AG04449 (cell line): ENCODE measurements at regions not wholly inside any gene's neighbourhood (a gene's known extent, or its start where the extent isn't known, plus 50 kb on each side); places are given as distances from the start of the nearest gene placed in this dataset.
"Not testable (repeated sequence)": the region's sequence is repeated elsewhere in the genome, so short reads cannot be mapped to it uniquely, and the experiment has no call there.

Source experiments
- CTCF ChIA-PET: fragments of 350-600 bp; formaldehyde crosslinking; extraction: SDS; loops from one replicate; lab custom pipeline; 2021; ENCODE audit warnings: antibody characterized with exemption; lab: Yijun Ruan, JAX
- POLR2A ChIA-PET: fragments of 400-600, 350-600 bp; formaldehyde crosslinking; extraction: SDS; loops from one replicate; lab custom pipeline; 2020; ENCODE audit warnings: antibody characterized with exemption, inconsistent platforms; lab: Yijun Ruan, JAX
- DNase-seq: peaks from one replicate; pipeline ENCODE4 v3.0.0-alpha.2; 2010; ENCODE audit warnings: low read depth, low spot score
- H3K4me3 ChIP-seq: 2 replicates; pipeline ENCODE4 v1.5.1; 2011; ENCODE audit warnings: low read depth, mild to moderate bottlenecking, control low read depth, low read length
- TF ChIP-seq, protein P1 (sequence below): IDR thresholded peaks from one replicate; pipeline ENCODE4 v1.5.1; 2011; ENCODE audit warnings: mild to moderate bottlenecking, moderate library complexity, low read length, control low read depth, inconsistent platforms; ENCODE audit not compliant: insufficient read depth; ENCODE audit errors: missing control alignments

- no peak overlapping the region for H3K4me3 ChIP-seq
- CTCF ChIA-PET, result interaction anchor here (0.8 kb wide), 1 partner anchor 25 kb away, joined by 3 read pairs; no protein-coding TSS in a partner anchor
- no peak for DNase-seq
- TF ChIP-seq, protein P1, sequence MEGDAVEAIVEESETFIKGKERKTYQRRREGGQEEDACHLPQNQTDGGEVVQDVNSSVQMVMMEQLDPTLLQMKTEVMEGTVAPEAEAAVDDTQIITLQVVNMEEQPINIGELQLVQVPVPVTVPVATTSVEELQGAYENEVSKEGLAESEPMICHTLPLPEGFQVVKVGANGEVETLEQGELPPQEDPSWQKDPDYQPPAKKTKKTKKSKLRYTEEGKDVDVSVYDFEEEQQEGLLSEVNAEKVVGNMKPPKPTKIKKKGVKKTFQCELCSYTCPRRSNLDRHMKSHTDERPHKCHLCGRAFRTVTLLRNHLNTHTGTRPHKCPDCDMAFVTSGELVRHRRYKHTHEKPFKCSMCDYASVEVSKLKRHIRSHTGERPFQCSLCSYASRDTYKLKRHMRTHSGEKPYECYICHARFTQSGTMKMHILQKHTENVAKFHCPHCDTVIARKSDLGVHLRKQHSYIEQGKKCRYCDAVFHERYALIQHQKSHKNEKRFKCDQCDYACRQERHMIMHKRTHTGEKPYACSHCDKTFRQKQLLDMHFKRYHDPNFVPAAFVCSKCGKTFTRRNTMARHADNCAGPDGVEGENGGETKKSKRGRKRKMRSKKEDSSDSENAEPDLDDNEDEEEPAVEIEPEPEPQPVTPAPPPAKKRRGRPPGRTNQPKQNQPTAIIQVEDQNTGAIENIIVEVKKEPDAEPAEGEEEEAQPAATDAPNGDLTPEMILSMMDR, result no peak
- POLR2A ChIA-PET, result no interaction called here
These were observed 180.3 kb upstream of the TACR1 start for GRCh38 chr2:75379476-75380210.

DNA sequence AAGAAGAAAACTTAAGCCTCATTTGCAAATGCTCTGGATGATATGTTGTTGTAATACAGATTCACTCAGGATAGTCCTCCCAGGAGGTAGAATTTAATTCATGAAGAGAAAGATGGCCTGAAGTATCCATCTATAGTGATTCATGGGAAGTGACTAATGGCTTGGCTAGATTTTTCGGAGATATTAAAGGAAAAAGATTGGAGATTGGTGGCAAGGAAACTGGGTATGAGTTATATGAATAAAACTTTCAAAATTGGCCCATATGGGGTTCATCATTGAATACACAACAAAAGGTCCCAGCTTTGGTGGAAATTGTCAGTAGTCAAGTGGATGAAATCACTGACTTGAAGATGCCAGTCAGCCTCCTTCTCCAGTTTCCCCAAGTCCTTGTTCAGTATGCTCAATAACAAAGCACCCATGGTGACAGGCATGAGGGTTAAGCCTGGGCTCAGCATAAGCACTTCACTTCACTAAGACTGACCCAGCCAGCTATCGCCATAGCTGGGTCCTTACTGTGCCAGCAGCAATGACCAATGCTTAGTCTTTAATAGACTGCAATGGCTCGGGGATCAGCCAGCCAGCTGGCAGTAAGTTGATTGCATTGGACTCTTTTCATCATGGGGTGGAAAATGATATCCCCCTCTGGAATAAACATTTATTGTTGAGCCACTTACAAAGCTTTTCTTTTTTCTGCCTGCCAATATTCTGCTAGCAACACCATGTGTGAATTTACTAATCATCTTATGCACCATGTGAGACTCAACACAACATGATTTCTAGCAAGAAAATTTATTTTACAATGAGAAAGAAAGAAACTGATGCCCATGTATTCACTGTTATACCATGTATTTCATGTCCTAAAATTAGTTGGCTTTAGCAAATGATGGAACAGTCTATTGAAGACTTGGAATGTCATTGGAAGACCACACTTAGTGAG, 176.6 kb upstream of the TACR1 start:
- DNase-seq, result no peak
- TF ChIP-seq, protein P1, result no peak
- no peak overlapping the region for H3K4me3 ChIP-seq
- CTCF ChIA-PET, result interaction anchor here (1.0 to 2.2 kb wide), 4 partner anchors 8 to 176 kb away, joined by 3 to 7 read pairs (median 4); partner anchors contain the start of gene TACR1
- POLR2A ChIA-PET, result no interaction called here

GRCh38 chr2:75374414-75374957, 175.2 kb upstream of the TACR1 start:
- DNase-seq, H3K4me3 ChIP-seq: not testable (repeated sequence)
- ChIA-PET POLR2A (interaction anchor here (0.7 kb wide), 1 partner anchor 232 kb away, joined by 4 read pairs; no protein-coding TSS in a partner anchor), CTCF (interaction anchor here (0.6 to 2.2 kb wide), 2 partner anchors 10 to 175 kb away, joined by 3 to 7 read pairs; partner anchors contain the start of gene TACR1)

- TF ChIP-seq, protein P1, result no peak
- DNase-seq, result no peak
- ChIA-PET POLR2A (no interaction called here), CTCF (no interaction called here)
- H3K4me3 ChIP-seq, result no peak overlapping the region
These were observed 168.1 kb upstream of the TACR1 start for GRCh38 chr2:75367401-75367800.

- ChIA-PET CTCF (no interaction called here), POLR2A (no interaction called here)
- TF ChIP-seq, protein P1, result no peak
- no peak overlapping the region for H3K4me3 ChIP-seq
- no peak for DNase-seq
These were observed 162.2 kb upstream of the TACR1 start for GRCh38 chr2:75361486-75361885.

GRCh38 chr2:75360945-75361344, 161.6 kb upstream of the TACR1 start:
- DNase-seq, result no peak
- POLR2A ChIA-PET, result interaction anchor here (0.6 kb wide), 1 partner anchor 203 kb away, joined by 3 read pairs; no protein-coding TSS in a partner anchor
- H3K4me3 ChIP-seq, result no peak overlapping the region
- TF ChIP-seq, protein P1, result no peak
- CTCF ChIA-PET, result no interaction called here
